GM19397 (cell line): ENCODE measurements at regions not wholly inside any gene's neighbourhood (a gene's known extent, or its start where the extent isn't known, plus 50 kb on each side); places are given as distances from the start of the nearest gene placed in this dataset.
"Not testable (repeated sequence)": the region's sequence is repeated elsewhere in the genome, so short reads cannot be mapped to it uniquely, and the experiment has no call there.

Source experiments
- ATAC-seq: cut with Tn5 transposase; IDR thresholded peaks from one replicate; pipeline ENCODE4 v1.9.1; 2021; ENCODE audit warnings: mild to moderate bottlenecking, moderate library complexity; ENCODE audit not compliant: unreplicated experiment

DNA sequence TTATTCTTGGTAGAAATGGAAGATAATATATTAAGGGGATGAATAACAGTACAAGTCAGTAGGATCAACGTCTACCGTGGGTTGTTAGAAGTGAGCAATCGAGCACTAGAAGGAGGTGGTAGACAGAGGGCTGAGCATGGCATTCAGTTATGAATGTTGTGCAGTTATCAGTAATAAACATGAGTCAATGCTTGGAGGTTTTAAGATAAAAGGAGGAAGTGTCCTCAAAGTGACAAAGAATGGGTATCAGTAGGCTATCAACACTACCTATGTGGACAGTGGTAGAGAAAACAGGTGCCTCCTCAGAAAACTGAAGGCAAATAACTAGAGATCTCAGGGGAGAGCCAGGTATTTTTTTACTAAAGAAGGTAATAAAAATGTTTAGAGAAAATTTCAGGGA, 1607.0 kb downstream of the PCDH9 start:
- ATAC-seq: no peak

DNA sequence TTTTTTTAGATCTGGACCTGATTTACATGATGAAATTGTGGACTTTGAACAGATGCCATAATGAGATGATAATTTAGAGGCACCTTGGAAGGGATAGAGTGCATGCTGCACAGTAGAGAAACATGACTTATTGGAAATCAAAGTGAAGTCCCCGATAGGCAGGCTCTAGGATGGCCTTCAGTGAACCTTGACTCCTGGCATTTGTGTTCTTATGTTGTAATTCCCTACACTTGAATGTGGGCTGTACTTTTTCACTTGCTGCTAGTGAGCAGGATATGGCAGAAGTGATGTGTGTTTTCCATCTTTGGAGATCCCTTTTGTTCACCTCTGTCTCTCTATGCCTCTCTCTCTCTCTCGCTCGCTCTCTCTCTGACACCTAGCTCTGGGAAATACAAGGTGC, 1614.6 kb downstream of the PCDH9 start:
- no peak for ATAC-seq

DNA sequence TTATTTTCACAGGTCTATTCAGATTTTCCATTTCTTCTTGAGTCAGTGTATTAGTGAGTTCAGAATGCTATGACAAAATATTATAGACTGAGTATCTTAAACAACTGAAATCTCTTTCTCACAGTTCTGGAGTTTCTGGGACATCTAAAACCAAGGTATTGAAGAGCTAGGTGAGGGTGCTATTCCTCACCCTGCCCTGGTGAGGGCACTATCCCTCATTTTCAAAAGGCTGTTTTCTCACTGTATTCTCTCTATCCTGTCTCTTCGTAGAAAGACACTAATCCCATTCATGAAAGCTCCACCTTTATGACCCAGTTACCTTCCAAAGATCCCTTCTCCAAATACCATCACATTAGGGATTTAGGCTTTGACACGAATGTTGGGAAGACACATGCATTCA, 1617.1 kb downstream of the PCDH9 start:
- no peak for ATAC-seq

DNA sequence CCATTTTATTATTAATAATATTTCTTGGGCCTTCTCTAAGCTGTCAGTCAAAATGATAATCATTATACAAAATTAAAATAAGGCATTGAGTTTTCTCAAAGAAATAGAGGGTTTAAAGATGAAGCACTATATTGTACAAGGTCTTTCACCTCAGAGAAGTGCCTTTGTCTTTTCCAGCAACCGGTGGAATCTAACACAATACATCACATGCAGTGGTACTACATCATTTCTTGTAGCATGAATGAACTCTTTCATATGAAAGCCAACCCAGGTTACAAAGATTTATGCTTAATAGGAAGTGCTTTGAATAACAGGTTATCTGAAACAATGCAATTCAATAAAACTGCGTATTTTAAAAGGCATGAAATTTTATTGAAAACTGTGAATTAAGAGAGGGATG, 1620.8 kb downstream of the PCDH9 start:
- ATAC-seq: no peak

DNA sequence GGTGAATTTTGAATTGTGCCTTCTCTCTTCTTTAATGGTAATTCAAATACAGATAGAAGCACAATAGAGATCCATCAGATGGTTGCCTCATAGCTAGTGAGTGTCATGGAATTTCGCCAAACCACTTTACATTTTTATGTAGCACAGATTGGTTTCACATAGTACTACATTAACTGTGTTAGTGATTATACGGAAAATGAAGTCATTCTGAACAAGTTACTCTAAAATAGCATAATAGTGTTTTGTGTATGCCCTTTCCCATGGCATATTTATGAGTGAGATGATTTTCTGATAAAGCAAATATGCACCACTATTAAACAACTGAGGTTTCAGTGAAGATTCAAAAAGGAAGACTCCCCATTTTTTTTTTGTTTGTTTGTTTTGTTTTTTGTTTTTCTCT, 1623.5 kb downstream of the PCDH9 start:
- no peak for ATAC-seq

DNA sequence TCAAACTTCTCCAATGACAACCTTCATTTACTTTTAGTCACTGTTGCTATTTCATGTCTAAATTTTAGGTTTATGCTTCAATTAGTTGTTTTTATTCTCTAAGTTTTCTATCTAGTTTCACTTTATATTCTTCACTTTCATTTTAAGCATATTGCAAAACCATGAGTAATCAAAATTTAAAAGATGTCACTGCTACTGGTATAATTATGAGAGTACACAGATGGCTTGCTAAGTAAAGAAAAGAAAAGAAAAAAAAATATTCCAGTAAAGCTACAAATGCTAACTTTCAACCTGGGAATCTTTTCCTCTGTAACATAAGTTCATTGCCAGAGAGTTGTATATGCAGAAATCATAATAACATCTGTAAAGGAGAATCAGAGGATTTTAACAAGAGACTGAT, 1624.7 kb downstream of the PCDH9 start:
- ATAC-seq: no peak

DNA sequence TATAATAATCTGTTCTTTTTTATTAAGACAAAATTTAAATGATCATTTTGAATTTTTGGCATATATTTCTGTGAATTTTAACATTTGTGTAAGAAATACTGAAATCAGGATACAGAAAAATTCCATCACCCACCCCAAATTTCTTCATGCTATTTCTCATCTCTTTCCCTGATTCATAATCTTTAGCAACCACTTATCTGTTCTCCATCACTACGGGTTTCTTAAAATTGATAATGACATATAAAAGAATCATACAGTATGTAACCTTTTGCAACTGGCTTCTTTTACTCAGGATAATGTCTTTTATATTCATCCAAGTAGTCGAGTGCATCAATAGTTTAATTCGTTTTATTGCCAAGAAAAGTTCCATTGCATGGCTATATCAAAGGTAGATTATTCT, 1627.0 kb downstream of the PCDH9 start:
- ATAC-seq: no peak

DNA sequence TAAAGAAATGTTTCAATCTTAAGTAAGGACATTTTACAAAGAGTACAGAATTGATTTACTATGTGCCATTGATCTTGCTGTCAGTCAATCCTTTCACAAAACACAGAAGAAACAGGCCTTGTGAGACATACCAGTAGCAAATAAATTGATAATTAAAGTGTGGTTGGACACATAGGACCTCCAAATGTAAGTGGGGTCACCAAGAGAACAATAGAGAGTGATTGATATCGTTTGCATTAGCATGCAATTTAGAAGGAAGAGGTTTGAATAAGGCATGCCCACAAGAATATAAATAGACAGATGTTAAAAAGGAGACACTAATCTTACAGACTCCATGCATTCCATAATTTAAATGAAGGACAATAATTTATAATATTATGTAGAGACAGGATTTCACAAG, 1628.3 kb downstream of the PCDH9 start:
- no peak for ATAC-seq

DNA sequence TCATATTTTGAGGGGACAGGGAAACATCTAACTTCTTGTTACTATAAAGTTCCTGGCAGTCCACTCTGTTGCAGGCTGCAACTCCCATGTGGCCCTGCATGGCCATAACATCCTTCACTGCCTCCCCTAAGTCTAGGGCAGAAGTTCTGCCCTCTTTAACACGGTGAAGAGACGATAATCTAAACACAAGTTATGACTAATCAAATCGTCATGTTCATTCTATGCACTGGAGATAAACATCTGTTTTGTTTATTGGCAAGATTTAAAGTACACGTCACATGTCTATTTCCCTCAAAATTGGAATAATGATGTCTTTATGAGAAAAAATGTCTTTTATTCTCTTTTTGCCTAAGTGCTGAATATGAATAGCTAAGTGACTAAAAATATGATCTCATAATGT, 1629.4 kb downstream of the PCDH9 start:
- no peak for ATAC-seq

DNA sequence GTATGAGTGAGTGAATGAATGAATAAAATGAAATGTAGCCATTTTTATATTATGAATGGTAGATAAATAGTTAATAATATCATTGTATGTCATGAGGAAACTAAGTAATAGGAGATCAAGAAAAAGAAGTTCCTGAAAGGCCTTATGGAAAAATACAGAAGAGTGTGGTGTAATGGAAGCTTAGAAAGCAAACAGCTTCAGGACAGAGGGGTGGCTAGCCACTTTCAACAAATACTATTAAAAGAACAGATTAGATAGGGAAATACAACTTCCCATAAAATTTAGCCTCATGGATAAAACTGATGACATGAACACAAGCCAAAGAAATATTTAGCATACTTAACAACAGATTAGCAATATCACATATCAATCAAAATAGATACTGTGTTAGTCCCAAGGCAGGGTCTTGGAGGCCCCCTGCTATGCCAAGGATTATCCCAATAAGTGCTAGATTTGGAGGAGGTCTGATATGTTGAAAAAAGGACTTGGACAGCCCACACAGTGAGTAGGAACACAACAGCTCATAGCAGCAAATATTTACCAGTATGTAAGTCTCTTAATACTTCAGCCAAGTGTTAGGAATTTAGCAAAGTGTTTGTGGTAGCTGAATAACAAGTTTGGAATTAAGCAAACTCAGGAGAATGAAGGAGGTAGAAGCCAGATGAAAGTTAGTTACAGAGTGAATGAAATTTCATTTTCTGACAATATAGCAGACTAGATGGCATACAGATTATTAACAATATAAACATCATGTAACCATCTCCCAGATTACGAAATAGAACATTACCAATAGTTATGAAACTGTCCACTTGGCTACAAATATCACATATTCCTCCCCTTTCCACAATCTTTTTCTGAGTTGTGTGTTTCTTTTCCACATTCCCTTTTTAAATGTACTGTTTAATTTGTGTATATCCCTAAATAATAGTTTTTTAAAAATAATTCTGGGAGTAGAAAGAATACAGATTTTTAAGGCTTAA, 1632.0 kb downstream of the PCDH9 start:
- ATAC-seq: no peak

DNA sequence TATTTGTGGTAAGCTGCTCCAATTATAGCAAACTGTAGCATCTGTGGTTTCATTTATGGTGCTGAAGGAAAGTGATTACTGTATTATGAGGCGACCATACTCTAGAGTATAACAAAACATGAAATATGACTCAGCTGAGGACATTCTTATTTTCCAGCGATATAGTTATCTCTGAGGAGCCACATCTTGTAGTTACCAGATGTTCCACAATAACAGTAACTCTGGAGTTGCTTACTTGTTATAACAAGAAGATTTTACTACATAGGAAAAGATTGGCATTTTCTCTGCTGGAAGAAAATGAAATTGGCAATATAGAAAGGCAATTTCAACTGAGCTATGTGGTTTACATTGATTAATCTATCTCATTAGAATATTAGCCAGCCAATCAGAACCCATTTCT, 1634.2 kb downstream of the PCDH9 start:
- ATAC-seq: no peak

DNA sequence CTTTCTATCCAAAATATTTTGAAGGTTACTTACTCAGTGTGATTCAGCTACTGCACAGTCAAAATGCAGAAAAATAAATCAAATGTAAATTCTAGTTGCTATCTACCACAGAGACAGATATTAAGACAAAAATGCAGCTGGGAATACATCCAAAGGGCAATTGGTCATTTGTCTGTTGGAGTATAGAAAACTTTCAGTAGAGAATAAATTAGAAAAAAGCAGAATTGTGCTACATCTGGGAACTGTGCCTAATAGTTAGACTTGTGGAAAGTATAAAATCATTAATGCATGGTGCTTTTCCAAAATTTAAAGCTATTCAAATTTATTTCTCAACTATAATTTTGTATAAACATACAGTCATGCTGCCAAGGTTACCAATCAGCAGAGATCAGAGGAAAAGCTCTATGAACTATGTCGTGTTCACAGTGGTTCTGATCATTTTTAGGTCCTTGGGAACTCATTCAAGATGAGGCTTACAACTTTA, 1635.8 kb downstream of the PCDH9 start:
- ATAC-seq: no peak

DNA sequence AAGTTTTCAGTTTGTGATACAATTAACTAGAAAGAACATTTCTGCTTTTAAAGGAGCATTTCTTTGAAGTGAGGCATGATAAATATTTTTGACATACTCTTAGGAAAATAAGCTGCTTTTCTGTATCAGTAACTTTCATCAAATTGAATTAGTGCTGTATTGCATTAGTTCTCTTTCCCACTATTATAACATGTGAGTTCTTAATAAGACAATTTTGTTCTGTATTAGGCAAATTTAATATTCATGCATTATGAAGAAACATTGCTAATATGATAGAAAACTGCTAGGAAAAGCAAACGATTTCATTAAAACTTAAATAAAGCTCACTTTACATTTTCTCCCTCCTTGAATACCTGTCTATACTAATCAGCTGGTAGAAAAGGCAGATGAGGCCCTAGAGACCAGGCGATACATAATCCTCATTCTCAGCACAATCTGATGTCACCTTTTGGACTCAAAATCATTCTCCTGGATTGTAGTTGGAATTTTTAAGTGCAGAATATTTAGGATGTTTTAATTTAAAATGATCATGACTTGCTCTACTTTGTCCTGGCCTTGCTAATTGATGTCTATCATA, 1636.8 kb downstream of the PCDH9 start:
- no peak for ATAC-seq

DNA sequence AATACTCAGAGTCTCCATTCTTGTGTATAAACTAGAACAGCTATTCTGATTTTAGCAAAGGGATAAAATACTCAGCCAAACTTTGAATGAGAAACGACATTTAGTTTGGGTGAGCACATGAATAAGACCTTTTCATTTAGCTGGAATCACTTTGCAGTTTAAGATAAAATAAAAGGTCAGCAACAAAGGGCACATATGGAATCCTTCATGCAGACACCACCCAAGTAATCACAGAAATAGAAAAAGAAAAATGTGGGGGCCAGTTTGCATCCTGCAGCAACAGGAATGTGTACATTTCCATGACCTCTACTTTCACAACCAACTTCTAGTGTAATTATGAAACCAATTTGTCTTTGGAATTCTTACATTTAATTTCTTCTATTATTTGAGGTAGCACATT, 1637.4 kb downstream of the PCDH9 start:
- ATAC-seq: no peak

DNA sequence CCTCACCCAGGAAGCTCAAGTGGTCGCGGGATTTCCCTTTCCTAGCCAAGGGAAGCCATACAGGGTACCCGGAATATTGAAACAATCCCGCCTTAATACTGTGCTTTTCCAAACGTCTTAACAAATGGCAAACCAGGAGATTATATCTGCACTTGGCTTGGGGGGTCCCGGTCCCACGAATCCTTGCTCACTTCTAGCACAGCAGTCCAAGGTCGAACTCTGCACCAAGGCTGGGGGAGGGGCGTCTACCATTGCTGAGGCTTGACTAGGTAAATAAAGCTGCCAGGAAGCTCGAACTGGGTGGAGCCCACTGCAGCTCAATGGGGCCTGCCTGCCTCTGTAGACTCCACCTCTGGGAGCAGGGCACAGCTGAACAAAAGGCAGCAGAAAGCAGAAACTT, 1644.8 kb downstream of the PCDH9 start:
- no peak for ATAC-seq

DNA sequence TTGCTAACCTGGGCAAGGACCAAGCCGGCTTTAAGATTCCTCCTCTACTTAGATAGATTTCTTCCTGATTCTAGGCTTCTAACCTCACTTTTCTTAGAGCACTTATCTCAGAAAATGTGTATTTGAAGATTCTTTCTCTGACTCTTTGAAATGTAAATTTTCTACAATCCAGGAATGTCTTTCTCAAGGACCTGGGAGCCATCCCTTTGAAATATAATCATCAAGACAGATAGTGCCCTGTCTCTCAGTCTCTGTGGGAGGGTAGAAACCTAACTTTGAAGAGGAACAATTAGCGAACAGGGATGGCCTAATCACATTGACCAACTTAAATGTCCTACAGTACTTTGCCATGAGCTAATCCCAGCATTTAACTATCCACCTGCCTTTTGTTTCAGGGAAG, 1646.0 kb downstream of the PCDH9 start:
- no peak for ATAC-seq

DNA sequence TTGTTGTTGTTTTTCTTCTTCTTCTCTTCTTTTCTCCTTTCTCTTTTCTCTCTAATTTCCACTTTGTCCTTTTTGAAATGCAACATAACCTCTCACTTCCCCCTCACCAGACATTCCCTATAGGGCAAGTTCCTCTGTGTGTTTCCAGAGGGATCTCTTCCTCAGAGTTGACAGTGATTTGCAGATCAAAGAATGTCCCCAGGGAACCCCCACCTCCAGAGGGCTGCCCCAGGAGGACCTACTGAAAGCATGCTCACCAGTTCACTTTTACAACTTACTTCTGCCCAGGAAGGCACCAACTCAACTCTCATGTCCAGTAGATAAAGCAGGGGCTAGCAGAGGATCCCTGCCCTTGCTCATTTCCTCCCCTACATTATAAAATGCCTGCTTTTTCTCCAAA, 1648.0 kb downstream of the PCDH9 start:
- no peak for ATAC-seq

DNA sequence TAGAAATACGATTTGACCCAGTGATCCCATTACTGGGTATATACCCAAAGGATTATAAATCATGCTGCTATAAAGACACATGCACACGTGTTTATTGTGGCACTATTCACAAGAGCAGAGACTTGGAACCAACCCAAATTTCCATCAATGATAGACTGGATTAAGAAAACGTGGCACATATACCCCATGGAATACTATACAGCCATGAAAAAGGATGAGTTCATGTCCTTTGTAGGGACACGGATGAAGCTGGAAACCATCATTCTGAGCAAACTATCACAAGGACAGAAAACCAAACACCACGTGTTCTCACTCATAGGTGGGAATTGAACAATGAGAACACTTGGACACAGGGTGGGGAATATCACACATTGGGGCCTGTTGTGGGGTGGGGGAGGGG, 1665.6 kb downstream of the PCDH9 start:
- not testable (repeated sequence) for ATAC-seq

DNA sequence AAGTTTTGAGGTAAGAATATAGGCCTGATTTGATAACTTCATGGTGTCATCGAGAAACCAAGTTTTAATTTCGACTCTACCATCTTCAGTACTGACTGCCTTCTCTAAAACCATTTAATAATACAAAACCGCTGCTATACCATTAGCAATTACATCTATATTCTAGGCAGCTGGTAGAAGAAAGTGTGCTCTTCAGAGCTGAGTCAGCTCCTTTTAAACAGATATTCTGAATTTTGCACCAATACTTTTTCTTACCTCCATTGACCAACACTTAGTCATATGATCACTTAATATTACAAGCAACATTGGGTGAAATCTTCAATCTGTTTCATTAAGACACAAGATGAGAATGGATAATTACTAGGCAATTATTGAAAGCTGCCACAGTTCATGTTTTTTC, 1667.8 kb downstream of the PCDH9 start:
- ATAC-seq: no peak

DNA sequence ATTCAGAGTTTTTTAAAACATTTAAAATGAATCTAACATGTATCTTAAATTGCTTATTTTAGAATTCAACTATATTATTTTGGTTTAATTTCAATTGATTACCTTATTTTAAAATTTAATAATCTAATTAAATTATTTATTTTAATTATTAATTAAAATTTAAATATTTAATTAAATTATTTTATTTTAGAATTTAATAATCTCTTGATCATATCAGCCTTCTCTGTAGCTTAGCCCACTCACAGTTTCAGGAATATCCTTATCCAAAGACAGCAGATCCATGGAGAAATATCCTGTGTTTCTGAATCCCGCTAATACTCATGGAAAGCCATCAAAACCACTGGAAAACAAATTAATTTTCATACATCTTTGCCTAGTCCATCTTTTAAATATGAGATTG, 1669.2 kb downstream of the PCDH9 start:
- no peak for ATAC-seq

DNA sequence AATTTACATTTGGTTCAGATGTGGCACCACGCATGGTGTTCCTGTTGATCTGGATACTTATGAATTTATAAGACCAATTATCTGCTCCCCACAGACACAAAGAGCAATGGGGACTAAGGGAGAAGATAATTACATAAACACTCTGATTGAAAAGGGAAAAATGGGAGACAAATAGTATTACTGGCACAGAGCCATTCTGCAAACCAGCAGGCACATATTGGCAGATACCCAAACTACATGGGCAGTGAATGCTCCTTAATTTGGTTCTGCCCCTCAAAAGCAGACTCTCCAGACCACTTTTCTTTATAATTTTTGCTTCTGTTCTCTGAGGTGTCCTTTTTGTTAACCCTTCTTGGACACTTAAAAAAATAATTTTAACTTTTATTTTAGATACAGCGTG, 1674.2 kb downstream of the PCDH9 start:
- ATAC-seq: no peak

DNA sequence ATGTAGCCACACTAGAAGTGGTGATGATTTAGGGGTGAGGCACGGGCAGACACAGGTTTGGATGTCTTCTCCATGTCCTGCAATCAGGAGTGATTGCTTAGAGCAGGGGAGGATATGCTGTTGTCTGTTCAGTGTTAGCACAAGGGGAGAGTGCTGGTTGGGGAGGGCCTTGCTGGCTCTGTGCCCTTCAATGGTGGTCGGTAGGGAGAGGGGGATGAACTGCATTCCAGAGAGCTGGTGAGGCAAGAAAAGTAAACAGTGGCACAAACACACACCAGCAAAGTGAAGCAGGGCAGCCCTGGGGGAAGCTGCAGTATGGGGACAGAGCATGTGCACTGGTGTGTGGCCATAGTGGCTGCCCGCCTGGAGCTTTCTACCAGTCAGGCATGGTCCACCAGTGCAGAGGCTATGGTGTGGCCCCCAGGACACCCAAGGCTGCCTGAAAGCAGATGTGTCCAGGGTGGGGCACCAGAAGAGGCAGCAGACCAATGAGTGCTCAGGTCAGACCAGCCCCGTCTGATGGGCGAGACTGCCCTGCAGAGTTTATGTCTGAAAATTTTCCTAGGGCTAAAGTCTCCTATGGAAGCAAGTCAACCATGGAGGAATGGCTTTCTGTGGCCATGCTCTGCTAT, 1676.9 kb downstream of the PCDH9 start:
- no peak for ATAC-seq
